ENCODE measurements at regions not wholly inside any gene's neighbourhood (a gene's known extent, or its start where the extent isn't known, plus 50 kb on each side); places are given as distances from the start of the nearest gene placed in this dataset.

- ATAC-seq (ENCODE audit: poor library complexity) (no peak), DNase-seq (no peak)
- Histone ChIP-seq H3K36me3 (ENCODE audit: insufficient read depth, low read length) (no peaks in the 10 kb centered on the region), H3K4me3 (ENCODE audit: low read length) (no peak overlapping the region), H3K9me3 (ENCODE audit: control insufficient read depth in 1 of 2, insufficient read depth in 1 of 2, low read length in 2 of 2) (no peaks in the 10 kb centered on the region), H3K27ac (ENCODE audit: low read depth in 1 of 2, low read length in 2 of 2) (no peak overlapping the region), H3K4me1 (ENCODE audit: insufficient read depth, low read length) (no peaks in the 10 kb centered on the region), H3K27me3 (ENCODE audit: control insufficient read depth in 1 of 2, insufficient read depth in 2 of 2, low read length in 2 of 2) (no peaks in the 10 kb centered on the region)
- Mint-ChIP-seq H3K9me3 (no peaks in the 10 kb centered on the region), H3K4me1 (ENCODE audit: low read depth) (no peaks in the 10 kb centered on the region), H3K27ac (no peak overlapping the region), H3K27me3 (peaks cover 4% of the 10 kb centered on the region), H3K4me3 (no peak overlapping the region), H3K36me3 (ENCODE audit: low read depth) (no peaks in the 10 kb centered on the region)
- POLR2A ChIA-PET: no interaction called here
- intact Hi-C loops (cut with DNase I, micrococcal nuclease): no loop called here
- CTCF ChIA-PET: no interaction called here
- TF ChIP-seq, protein P1, sequence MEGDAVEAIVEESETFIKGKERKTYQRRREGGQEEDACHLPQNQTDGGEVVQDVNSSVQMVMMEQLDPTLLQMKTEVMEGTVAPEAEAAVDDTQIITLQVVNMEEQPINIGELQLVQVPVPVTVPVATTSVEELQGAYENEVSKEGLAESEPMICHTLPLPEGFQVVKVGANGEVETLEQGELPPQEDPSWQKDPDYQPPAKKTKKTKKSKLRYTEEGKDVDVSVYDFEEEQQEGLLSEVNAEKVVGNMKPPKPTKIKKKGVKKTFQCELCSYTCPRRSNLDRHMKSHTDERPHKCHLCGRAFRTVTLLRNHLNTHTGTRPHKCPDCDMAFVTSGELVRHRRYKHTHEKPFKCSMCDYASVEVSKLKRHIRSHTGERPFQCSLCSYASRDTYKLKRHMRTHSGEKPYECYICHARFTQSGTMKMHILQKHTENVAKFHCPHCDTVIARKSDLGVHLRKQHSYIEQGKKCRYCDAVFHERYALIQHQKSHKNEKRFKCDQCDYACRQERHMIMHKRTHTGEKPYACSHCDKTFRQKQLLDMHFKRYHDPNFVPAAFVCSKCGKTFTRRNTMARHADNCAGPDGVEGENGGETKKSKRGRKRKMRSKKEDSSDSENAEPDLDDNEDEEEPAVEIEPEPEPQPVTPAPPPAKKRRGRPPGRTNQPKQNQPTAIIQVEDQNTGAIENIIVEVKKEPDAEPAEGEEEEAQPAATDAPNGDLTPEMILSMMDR (IDR thresholded peaks at IDR 0.05): no peak
Observed at GRCh38 chr6:145044641-145045246, 690.6 kb downstream of the EPM2A start.

DNA sequence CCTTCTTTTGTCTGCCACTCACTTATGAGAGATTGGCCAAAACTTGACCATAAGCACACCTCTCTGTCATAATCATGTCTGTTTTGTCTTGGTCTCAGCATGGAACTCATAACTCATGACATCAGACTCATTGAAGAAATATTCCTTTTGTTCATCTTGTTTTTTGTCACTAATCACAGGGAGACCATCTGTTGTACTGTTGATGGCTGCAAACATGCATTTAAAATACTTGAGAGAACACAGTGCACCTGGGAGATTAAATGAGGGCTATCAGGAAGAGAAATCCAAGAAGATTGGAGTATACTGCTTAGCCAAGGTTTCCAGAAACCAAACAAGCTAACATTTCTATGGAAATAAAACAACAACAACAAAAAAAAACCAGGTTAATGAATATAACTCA lies 689.7 kb downstream of the EPM2A start:
- H3K4me1 Mint-ChIP-seq (ENCODE audit: low read depth): no peaks in the 10 kb centered on the region
- H3K36me3 Mint-ChIP-seq (ENCODE audit: low read depth): no peaks in the 10 kb centered on the region
- H3K4me3 ChIP-seq (ENCODE audit: low read length): no peak overlapping the region
- no peak overlapping the region for H3K27ac Mint-ChIP-seq
- CTCF ChIA-PET: no interaction called here
- H3K27ac ChIP-seq (ENCODE audit: low read depth in 1 of 2, low read length in 2 of 2): no peak overlapping the region
- DNase-seq (no peak), ATAC-seq (ENCODE audit: poor library complexity) (no peak)
- no peaks in the 10 kb centered on the region for H3K4me1 ChIP-seq (ENCODE audit: insufficient read depth, low read length)
- no peaks in the 10 kb centered on the region for H3K36me3 ChIP-seq (ENCODE audit: insufficient read depth, low read length)
- H3K9me3 ChIP-seq (ENCODE audit: control insufficient read depth in 1 of 2, insufficient read depth in 1 of 2, low read length in 2 of 2): no peaks in the 10 kb centered on the region
- H3K9me3 Mint-ChIP-seq: no peaks in the 10 kb centered on the region
- H3K27me3 Mint-ChIP-seq: no peaks in the 10 kb centered on the region
- H3K27me3 ChIP-seq (ENCODE audit: control insufficient read depth in 1 of 2, insufficient read depth in 2 of 2, low read length in 2 of 2): no peaks in the 10 kb centered on the region
- POLR2A ChIA-PET: no interaction called here
- no peak overlapping the region for H3K4me3 Mint-ChIP-seq
- TF ChIP-seq, protein P1 (IDR thresholded peaks at IDR 0.05): no peak
- intact Hi-C loops (cut with DNase I, micrococcal nuclease): no loop called here

DNA sequence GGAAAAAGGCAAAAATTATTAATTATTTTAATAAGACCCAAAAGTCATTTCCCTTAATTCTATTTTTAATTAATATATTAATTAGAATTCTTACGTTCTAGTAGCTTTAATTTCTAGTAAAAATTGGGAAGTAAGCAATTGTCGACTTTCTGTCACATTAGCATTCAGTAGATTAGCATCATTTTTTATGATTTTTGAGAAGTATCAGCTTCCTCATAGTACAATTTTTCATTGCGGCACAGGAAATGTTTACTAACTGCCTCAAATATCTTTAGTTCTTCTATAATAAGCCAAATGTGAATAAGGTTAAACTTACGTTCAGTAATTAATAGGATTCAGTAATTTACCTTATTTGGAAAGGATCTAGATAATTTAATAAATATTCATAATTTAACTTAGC lies 687.4 kb downstream of the EPM2A start:
- no peak overlapping the region for H3K27ac Mint-ChIP-seq
- no peaks in the 10 kb centered on the region for H3K9me3 ChIP-seq (ENCODE audit: control insufficient read depth in 1 of 2, insufficient read depth in 1 of 2, low read length in 2 of 2)
- ATAC-seq (ENCODE audit: poor library complexity) (no peak), DNase-seq (no peak)
- H3K4me3 ChIP-seq (ENCODE audit: low read length): no peak overlapping the region
- no peaks in the 10 kb centered on the region for H3K4me1 Mint-ChIP-seq (ENCODE audit: low read depth)
- POLR2A ChIA-PET: no interaction called here
- CTCF ChIA-PET: no interaction called here
- no peak overlapping the region for H3K4me3 Mint-ChIP-seq
- H3K27ac ChIP-seq (ENCODE audit: low read depth in 1 of 2, low read length in 2 of 2): no peak overlapping the region
- no peaks in the 10 kb centered on the region for H3K36me3 Mint-ChIP-seq (ENCODE audit: low read depth)
- no peaks in the 10 kb centered on the region for H3K4me1 ChIP-seq (ENCODE audit: insufficient read depth, low read length)
- intact Hi-C loops (cut with DNase I, micrococcal nuclease): no loop called here
- no peaks in the 10 kb centered on the region for H3K27me3 Mint-ChIP-seq
- no peaks in the 10 kb centered on the region for H3K27me3 ChIP-seq (ENCODE audit: control insufficient read depth in 1 of 2, insufficient read depth in 2 of 2, low read length in 2 of 2)
- H3K9me3 Mint-ChIP-seq: no peaks in the 10 kb centered on the region
- H3K36me3 ChIP-seq (ENCODE audit: insufficient read depth, low read length): no peaks in the 10 kb centered on the region
- TF ChIP-seq, protein P1 (IDR thresholded peaks at IDR 0.05): no peak

Data from CD4-positive, alpha-beta T cell (primary cell).